HG02610 (cell line): ENCODE measurements at regions not wholly inside any gene's neighbourhood (a gene's known extent, or its start where the extent isn't known, plus 50 kb on each side); places are given as distances from the start of the nearest gene placed in this dataset.

Experiments used
- ATAC-seq: cut with Tn5 transposase; IDR thresholded peaks from one replicate; pipeline ENCODE4 v1.9.1; 2021; ENCODE audit warnings: mild to moderate bottlenecking, moderate library complexity; ENCODE audit not compliant: unreplicated experiment

DNA sequence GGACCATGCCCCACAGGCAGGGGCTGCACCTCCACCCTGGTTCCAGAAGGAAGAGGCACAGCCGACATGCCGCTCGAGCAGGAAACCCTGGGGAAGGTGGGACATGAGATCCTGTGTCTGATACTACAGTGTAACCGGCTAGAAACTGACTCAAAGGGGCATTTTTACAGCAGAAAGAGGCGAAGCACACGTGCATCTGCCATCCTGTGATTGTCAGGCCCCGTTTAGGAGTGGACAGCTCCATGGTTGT lies 62.7 kb downstream of the SIK1 start:
- no peak for ATAC-seq

DNA sequence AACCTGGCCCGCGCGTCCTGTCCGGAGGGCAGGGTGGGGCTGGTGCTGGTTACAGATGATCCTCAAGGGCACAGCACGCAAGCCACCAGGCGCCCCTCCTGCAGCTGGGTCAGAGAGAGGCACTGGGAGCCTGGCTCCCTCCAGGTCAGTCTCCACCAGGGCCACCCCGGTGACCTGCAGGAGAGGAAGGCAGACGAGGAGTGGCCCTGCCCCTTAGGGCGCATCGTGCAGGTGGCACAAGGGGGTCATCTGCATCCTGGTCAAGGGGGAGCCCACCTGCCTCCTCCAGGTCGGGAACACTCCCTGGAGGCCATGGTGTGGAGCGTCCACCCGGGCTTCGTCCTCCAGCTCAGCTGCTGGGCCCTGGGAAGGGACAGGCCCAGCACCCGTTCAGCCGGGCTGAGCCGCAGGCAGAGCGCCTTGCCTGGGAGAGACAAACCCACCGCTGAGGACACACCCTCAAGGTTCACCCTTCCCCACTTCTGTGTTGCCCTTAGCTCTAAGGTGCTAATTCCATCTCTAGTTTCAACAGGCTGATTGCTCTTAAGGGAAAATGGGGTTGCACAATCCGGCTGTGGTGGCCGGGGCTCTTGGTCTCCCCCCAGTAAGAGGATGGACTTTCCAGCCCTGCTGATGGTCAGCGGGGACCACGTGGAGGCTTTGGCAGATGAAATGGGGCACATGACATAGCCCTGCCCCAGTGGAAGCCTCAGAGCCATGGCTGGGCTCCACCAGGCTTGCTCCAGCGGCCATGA lies 63.2 kb downstream of the SIK1 start:
- no peak for ATAC-seq

DNA sequence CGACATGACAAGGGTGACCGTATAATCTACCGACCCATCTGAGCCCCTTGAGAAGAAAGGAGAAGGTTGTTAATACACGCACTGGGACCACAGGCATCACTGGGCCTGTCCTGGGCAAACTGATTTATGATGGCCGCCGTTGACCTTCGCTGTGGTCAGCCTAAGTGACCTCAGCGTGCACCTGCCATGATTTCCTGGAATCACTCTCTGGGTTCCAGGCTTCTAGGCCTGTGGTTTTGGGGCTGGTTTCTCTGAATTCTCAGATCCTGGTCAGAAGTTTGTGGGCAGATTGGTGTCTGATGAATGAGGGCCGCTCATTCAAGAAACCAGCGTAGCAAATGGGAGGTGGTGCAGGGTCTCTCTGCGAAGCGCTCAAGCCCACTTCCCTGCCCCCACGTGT lies 64.0 kb downstream of the SIK1 start:
- ATAC-seq, result no peak

DNA sequence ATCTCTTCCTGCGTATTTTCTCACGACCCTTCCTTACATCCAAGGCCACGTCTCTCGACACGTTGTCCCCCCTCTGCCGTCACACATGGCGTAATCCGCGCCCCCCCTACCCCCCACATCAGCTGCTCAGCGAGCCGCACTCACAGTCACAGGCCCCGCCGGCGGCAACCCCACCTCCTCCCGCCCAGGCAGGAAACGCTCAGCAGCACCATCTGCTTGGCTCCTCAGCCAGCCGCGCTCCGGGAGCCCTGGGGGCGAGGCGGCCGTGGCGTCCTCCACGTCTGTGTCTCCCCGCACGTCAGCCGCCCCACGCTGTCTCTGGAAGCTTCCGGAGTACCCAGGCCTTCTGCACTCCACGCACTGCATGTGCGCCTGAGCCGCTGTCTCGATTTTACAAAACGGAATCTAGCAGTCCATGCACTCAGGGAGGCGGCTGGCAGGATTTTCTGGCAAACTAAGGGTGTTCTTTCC lies 64.6 kb downstream of the SIK1 start:
- ATAC-seq, result peak; percentile 52

DNA sequence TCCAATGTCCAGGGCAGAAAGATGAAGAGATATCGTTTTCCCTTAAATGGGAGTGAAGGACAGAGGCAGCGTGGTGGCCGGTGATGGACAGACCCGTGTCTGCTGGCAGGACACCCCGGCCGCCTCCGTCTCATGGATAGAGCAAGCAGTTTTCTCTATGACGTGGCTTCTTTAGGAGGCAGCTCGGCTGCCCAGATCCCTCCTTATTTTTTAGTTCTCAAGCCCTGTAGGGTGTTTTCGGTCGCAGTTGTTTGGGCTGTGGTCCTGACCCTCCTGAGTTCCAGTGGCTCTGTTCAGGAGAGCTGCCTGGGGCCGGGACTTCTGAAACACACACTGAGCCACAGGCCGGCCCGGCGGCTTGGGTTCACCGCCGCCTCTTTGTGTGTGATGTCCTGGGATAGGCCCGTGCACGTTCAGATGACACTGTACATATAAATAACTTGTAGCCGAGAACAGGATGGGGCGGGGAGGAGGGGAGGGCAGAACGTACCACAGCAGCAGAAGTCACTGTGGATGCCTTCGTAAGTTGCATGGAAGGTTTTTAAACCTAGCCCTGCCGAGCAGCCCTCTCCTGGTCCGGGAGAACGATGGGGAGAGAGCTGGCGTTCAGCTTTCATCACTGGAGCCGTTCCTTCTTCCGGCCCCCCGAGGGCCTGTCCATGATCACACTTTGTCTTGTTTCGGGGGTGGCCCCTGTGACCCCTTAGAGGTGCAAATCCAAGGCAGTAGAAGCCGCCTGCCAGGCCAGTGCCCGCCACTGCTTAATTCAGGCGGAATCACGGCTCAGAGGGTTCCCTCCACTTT lies 65.2 kb downstream of the SIK1 start:
- ATAC-seq, result no peak

DNA sequence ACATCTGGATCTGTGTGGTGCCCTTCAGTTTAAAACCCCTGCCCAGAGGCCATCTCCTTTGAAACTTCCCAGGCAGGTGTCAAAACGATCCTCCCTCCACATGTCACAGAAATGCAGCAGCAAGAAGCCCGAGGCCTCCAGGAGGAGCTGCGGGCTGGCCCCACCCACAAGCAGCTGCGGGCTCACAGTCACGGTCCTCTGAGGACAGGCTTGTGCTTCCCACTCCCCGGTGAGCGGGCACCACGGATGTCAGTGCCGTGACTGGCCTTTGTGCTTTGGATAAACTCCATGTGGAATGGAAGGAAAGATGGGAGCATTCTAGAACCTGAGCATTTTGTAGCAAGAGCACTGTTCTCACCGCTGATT lies 65.8 kb downstream of the SIK1 start:
- ATAC-seq, result no peak

DNA sequence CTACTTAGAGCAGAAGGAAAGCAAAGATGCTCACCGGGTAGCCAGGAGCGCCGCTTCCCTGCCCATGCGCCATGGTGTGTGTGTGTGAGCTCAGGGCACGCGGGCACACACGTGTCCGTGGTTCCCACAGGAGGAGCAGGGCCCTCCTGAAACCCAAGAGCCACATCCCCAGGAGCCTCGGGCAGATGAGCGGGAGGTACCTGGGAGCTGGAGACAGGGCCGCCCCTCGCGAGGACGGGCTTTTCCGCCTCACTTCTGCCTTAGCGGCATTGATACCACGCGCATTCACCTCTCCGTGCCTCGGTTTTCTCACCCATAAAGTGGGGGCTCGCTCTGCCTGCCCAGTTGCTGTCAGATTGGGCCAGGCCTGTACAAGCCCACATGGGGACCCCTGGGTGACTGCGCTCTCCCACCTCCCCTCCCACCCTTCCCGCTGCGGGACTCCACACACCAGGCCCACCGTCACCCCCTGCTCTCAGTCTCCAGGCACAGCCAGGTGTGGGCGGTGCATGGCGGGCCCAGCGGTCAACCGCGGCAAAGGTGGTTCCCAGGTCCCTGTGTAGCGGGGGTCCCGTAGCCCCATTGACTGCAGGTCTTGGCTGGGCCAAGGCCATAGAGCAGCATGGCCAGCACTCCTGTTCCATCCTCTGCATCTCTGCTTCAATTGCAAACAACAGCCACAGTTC lies 66.3 kb downstream of the SIK1 start:
- no peak for ATAC-seq

DNA sequence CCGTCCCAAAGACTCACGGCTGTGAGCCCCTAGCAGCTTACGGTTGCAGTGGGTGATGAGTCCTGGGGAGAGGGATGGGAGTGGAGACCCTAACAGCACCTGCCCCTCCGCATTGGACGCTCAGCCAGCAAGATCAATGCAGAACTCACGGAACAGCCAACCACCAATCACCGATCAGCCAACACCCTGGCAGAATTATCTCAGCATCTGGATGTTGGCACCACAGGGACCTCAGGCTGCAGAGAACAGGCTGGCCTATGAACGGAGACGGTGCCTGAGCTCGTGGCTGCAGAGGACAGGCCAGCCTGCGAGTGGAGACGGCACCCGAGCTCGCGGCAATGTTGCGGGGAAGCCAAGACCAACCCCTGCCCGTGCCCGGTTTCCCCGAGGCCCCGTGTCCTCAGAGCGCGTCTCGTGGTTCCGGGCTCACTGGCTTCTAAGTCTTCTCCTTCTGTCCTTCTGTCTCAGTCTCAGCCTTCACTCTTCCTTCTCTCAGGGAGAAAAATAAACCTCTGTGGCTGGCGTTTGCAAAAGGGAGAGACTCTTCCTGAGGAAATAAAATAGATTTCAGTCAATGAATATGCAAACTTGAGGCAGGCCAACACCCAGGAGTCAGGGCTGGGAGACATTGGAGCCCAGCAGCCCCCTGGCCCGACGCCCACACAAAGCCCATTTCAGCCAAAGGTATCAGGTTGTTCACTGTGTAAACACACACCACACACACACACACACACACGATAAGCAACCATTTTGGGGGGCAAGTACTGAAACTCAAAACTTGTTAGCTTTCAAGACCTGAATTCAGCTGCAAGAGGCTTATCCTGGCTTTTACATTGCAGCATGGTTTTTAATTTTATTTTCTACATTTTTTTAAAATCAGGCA lies 67.8 kb downstream of the SIK1 start:
- no peak for ATAC-seq

DNA sequence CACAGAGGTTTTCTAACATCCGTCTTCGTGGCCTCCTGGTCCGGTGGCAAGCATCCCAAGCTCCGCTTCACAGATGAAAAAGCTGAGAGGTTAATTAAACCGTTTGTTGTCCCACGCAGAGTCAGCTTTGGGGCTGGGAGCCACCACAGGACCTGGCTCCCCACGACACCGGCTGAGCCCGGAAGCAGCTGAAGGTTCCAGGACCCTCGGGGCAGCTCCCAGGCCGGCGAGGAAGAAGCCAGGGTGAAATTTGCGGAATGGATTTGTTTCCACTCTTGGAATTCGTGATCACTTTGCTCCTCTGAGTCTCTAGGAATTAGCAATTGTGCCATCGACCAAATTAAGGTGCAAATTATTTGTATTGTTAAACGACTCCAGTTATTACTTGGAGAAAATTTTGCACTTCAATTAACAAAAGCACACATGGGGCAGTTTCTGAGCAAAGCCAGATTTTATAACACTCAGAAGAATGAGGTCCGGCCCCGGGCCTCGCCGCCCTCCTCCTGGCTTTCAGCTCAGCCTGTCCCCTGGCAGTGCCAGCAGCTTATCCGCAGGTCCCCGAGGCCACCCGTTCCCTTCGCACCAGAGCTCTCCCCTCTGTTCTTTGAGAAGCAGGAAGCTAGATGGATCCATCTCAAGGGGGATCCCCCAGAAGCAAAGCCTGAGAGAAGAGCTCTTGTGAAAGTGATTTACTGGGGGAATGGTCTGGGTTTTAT lies 69.1 kb downstream of the SIK1 start:
- no peak for ATAC-seq

DNA sequence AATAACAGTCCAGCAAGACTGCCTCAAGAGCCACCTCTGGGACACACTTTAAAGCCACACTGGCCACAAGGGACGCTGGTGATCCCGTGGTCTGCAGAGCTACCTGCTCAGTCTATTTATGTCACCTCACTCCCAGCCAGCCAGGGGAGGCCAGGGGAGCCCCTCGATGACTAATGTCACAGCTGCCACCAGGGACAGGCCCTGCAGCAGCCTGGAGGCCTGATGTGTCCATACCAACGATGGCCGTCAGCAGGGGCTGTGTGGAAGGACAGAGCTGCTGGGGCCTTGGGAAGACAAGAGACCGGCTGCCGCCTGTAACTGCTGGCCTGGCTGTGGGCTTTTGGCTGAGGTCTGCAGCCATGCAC lies 71.0 kb downstream of the SIK1 start:
- no peak for ATAC-seq

DNA sequence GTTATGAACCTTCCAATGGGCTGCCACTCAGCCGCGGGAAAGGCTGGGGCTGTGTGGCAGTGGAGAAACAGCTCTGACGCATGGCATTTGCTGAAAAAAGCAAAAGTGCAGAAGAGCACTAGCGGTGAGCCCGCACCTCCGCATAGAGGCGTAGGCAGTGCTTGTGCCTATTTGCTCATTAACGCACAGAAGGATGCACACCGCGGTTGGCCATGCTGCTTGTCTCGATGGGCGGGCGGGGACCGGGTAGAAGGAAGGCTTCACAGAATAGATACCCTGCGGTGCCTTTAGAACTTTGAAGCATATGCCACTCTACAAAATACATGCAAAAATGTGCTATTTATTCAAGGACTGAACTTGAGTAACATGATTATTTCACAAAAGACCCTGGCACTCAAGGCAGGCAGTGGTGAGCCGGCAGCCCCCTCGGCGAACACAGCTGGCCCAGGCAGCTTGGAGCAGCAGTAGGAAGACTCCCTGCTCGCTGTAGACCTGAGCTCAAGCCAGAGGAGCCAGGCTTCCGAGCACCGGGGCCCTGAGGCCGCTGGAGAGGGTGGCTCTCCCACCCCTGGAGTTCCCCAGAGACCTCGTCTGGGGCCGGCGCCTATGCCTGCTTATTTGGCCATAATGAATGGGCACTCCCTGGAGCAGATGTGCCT lies 71.5 kb downstream of the SIK1 start:
- no peak for ATAC-seq

DNA sequence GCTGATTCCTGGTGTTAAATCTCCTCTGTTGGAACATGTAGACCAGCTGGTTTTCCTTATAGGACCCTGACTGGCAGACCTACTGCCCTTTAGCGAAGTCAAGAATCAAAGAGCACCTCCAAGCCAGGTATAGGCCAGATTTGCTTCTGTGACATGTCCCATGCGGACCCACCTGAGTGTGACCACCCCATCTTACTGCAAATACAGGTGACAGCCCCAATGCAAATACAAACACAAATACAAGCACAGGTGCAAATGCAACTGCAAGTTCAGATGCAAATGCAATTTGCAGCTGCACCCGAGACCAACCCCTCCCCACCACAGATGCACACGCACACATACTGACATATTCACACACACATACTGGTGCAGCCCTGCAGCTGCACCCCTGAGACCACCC lies 72.3 kb downstream of the SIK1 start:
- no peak for ATAC-seq

DNA sequence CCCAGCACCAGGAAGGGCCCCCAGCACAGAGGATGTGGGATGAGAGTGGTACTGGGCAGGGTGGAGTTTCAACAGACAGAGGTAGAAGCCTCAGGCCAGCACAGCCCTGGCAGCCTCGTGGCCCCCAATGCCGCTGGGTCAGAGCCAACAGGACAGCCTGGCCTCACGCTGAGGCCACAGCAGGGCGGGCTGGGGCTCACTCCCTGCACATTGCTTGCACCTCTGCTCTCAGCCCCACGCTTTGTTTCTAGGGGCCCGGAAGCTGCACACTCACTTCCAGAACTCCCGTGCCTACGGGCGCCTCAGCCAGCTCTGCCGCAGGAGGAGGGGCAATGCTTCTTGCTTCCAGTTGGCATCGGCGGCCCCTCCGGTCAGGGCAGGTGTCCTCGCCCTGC lies 72.9 kb downstream of the SIK1 start:
- ATAC-seq, result no peak

DNA sequence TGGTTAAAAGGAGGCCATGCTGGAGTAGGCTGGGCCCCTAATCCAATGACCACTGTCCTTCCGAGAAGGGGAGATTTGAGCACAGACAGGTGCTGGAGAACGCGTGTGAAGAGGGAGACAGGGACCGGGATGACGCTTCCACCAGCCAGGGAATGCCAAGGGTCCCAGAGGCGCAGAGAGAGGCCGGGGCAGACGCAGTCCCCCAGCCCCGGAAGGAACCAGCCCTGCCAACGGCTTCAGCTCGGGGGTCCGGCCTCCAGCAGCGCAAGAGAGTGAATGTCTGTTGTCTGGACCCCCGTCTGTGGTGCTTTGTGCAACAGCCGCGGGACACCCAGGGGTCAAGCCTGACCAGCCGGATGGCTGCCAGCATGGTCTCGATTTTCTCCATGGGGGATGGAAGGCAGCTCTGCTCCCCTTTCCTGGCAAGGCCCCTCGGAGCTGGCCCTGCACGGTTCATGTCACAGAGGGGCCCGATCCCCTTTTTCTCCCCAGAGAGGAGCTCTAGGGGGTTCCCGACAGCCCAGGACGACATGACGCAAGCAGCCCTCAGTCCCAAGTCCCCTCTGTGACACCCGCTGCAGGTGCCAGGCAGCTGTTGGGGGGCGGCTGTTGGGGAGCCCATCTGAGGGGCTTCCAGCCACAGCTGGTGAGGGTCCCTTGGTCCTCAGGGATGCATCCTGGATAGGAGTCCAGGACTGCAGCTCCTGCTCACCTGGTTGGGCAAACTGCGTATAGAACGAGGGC lies 73.5 kb downstream of the SIK1 start:
- ATAC-seq, result no peak

DNA sequence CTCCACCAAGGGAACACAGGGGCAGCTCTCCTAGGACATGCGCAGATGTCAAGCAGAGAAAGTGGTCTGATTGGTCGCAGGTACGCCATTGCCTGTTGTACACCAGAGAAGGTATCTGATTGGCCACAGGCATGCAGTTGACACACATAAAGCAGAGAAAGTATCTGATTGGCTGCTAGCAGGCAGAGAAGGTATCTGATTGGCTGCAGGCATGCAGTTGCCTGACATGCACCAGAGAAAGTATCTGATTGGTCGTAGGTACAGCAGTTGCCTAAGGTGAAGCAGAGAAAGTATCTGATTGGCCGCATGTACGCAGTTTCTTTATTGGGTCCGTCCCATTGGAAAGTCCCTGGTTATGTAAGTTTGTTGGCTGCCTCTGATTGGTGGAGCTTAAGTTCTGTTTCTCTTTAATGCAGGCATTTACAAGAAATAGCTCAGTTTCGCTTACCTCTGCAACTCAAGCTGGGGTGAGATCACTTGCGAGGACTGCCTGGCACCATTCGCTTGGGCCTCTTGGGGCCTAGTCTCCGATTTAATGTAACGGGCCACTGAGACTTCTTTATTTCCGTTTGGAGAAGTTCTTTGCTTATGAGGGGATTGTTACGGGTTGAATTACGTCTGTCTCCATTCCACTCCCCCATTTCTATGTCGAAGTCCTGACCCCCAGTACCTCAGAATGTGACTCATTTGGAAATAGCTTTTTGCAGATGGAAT lies 74.2 kb downstream of the SIK1 start:
- no peak for ATAC-seq

DNA sequence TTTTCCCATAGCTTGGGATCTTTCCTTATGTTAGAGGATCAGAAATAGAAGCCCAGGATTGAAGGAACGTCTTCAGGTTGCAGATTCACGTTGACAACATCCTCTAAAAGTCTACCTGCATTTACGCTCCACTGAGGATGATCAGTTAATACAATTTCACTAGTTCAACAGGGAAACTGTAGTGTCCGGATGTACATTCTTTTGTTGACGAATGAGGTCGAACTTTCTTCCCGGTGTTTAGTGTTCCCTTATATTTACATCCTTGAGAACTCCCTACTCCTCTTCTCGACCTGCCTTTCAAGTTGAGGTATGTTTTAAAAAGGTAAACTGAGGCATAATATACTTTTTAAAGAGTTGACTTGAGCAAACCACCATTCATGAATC lies 74.8 kb downstream of the SIK1 start:
- no peak for ATAC-seq

DNA sequence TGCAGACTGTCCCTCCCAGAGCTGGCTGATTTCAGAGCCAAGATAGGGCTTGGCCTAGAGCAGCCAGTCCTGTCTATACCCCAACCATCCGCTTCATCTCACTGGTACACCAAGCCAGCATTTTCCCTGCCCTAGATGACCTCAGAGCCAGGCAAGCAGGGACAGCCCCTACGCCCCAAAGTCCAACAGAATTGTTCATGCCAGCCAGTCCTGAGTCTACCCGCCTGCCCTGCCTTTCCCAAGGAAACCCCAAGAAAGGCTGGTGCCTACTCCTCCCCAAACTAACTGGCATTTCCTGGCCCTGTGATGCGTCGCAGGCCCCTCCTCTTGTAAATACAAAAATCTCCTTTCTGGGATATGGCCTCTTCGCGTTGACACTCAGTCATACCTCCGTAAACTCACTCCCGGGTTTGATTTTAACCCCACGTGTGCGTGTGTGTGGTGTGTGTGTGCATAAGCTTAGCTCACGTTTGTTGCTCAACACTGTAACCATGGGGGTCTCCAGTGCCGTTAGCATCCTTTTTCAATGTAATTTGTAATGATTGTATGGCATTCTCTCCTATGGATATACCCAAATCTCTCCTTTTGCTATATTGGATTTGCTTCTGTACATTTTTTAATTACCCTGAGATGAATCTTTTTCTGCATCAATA lies 75.3 kb downstream of the SIK1 start:
- ATAC-seq, result no peak

DNA sequence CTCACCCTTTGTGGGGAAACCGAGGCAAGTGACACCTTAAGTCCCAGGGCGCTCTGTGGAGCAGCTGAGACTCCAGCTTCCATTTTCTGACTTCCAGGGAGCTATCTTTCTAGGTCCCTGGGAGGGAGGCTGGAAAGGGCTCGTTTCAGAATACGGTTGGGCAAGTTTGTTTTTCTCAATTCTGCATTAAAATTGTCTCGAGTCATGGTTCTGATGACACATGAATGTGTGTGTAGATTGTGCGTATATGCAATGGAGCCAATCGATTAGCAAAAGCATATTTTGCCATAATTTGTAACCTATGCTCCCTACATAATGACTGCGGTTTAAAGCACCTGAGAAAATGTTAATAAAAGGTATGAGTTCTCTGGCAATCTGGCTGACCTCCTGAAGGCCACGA lies 77.3 kb downstream of the SIK1 start:
- ATAC-seq, result no peak
